ENCODE measurements at regions not wholly inside any gene's neighbourhood (a gene's known extent, or its start where the extent isn't known, plus 50 kb on each side); places are given as distances from the start of the nearest gene placed in this dataset.
"Not testable (repeated sequence)": the region's sequence is repeated elsewhere in the genome, so short reads cannot be mapped to it uniquely, and the experiment has no call there.

- H3K36me3 ChIP-seq (ENCODE audit: control insufficient read depth in 1 of 2, insufficient read depth in 2 of 2, low read length in 2 of 2) = no peaks in the 10 kb centered on the region
- no peak overlapping the region for H3K27ac ChIP-seq (ENCODE audit: low read length)
- H3K4me3 ChIP-seq (ENCODE audit: low read depth in 1 of 2, low read length in 2 of 2) = no peak overlapping the region
- H3K9me3 ChIP-seq (ENCODE audit: control insufficient read depth in 1 of 2, low read length in 2 of 2) = no peaks in the 10 kb centered on the region
- H3K27me3 ChIP-seq (ENCODE audit: low read depth, low read length) = peaks cover 24% of the 10 kb centered on the region
- H3K4me1 ChIP-seq (ENCODE audit: control insufficient read depth in 1 of 2, insufficient read depth in 2 of 2, low read length in 2 of 2) = no peaks in the 10 kb centered on the region
Measured at GRCh38 chr22:49674479-49675050, 153.1 kb downstream of the BRD1 start.

GRCh38 chr22:49673048-49673447, 154.6 kb downstream of the BRD1 start:
- no peaks in the 10 kb centered on the region for H3K4me1 ChIP-seq (ENCODE audit: control insufficient read depth in 1 of 2, insufficient read depth in 2 of 2, low read length in 2 of 2)
- H3K4me3 ChIP-seq (ENCODE audit: low read depth in 1 of 2, low read length in 2 of 2) = no peak overlapping the region
- H3K27ac ChIP-seq (ENCODE audit: low read length) = no peak overlapping the region
- H3K36me3 ChIP-seq (ENCODE audit: control insufficient read depth in 1 of 2, insufficient read depth in 2 of 2, low read length in 2 of 2) = no peaks in the 10 kb centered on the region
- peaks cover 24% of the 10 kb centered on the region for H3K27me3 ChIP-seq (ENCODE audit: low read depth, low read length)
- H3K9me3 ChIP-seq (ENCODE audit: control insufficient read depth in 1 of 2, low read length in 2 of 2) = peaks cover 0 to 2% of the 10 kb centered on the region in 2 donors

DNA sequence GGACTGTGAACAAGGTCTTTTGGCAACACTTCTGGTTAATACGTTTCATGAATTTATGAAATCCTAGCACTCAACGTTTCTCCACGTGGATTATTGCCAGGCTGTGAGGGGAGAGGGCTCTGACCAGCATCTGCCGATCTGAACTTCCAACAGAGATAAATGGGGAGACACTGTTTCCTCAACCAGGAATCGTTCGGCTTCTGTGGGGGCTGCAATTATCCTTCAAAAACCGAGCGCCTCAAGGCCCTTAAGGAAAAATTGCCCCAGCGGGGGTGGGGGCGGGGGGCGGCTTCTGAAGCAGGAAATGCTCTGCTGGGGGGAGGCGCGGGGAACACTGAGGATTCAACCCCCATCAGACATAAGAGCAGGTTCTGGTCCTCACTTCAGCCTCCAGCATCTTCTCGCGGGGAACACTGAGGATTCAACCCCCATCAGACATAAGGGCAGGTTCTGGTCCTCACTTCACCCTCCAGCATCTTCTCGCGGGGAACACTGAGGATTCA, 155.6 kb downstream of the BRD1 start:
- Histone ChIP-seq H3K4me3 (ENCODE audit: low read depth in 1 of 2, low read length in 2 of 2) (no peak overlapping the region), H3K27me3 (ENCODE audit: low read depth, low read length) (peaks cover 22% of the 10 kb centered on the region), H3K27ac (ENCODE audit: low read length) (no peak overlapping the region), H3K36me3 (ENCODE audit: control insufficient read depth in 1 of 2, insufficient read depth in 2 of 2, low read length in 2 of 2) (no peaks in the 10 kb centered on the region), H3K9me3 (ENCODE audit: control insufficient read depth in 1 of 2, low read length in 2 of 2) (peaks cover 0 to 2% of the 10 kb centered on the region in 2 donors), H3K4me1 (ENCODE audit: control insufficient read depth in 1 of 2, insufficient read depth in 2 of 2, low read length in 2 of 2) (no peaks in the 10 kb centered on the region)

DNA sequence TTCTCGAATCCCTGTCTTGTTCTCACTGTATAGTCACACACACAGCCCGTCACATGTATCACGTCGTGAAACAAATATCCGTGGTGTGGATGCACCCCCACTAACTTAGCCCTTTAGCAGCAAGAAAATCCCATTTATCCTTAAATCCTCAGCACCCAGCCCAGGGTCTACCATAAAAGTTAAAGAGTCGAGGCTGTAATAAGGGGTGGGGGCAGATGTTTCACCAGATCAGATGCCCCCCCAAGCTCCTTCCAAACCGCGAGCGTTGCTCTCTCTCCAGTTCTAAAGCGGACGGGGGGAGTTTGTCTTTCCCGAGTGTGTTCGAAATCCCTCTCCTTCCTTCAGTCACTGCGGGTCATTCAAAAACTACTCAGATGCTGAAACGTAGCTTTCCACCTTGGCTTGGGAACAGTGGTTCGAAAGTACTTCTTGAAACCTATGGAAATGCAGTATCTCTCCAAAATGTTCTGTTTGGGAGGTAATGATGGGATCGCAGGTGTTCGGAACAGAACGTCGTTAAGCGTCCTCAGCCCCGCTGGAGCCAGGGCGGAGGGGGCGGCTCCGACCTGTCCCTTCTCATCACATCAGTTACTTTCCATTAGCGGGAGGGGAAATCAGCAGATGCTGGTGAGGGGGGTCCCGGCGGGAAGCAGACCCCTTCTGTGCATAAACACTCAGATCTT, 156.2 kb downstream of the BRD1 start:
- Histone ChIP-seq H3K36me3 (ENCODE audit: control insufficient read depth in 1 of 2, insufficient read depth in 2 of 2, low read length in 2 of 2) (no peaks in the 10 kb centered on the region), H3K27ac (ENCODE audit: low read length) (no peak overlapping the region), H3K4me3 (ENCODE audit: low read depth in 1 of 2, low read length in 2 of 2) (no peak overlapping the region), H3K27me3 (ENCODE audit: low read depth, low read length) (peaks cover 20% of the 10 kb centered on the region), H3K9me3 (ENCODE audit: control insufficient read depth in 1 of 2, low read length in 2 of 2) (peaks cover 0 to 2% of the 10 kb centered on the region in 2 donors), H3K4me1 (ENCODE audit: control insufficient read depth in 1 of 2, insufficient read depth in 2 of 2, low read length in 2 of 2) (no peaks in the 10 kb centered on the region)

GRCh38 chr22:49670456-49671330, 157.0 kb downstream of the BRD1 start:
- Histone ChIP-seq H3K27me3 (ENCODE audit: low read depth, low read length) (peaks cover 20% of the 10 kb centered on the region), H3K4me3 (ENCODE audit: low read depth in 1 of 2, low read length in 2 of 2) (peak overlapping the region in 1 of 2 donors; percentile 36)

GRCh38 chr22:49669969-49670455, 157.7 kb downstream of the BRD1 start:
- H3K4me3 ChIP-seq (ENCODE audit: low read depth in 1 of 2, low read length in 2 of 2); H3K27ac ChIP-seq (ENCODE audit: low read length); H3K4me1 ChIP-seq (ENCODE audit: control insufficient read depth in 1 of 2, insufficient read depth in 2 of 2, low read length in 2 of 2); H3K9me3 ChIP-seq (ENCODE audit: control insufficient read depth in 1 of 2, low read length in 2 of 2); H3K36me3 ChIP-seq (ENCODE audit: control insufficient read depth in 1 of 2, insufficient read depth in 2 of 2, low read length in 2 of 2): not testable (repeated sequence)
- H3K27me3 ChIP-seq (ENCODE audit: low read depth, low read length) = peaks cover 20% of the 10 kb centered on the region

More at GRCh38 chr22:49670456-49671330, 157.0 kb downstream of the BRD1 start:
- H3K27ac ChIP-seq (ENCODE audit: low read length) = no peak overlapping the region
- H3K9me3 ChIP-seq (ENCODE audit: control insufficient read depth in 1 of 2, low read length in 2 of 2) = peaks cover 0 to 2% of the 10 kb centered on the region in 2 donors
- H3K4me1 ChIP-seq (ENCODE audit: control insufficient read depth in 1 of 2, insufficient read depth in 2 of 2, low read length in 2 of 2) = no peaks in the 10 kb centered on the region
- H3K36me3 ChIP-seq (ENCODE audit: control insufficient read depth in 1 of 2, insufficient read depth in 2 of 2, low read length in 2 of 2) = no peaks in the 10 kb centered on the region

- not testable (repeated sequence) for H3K4me1 ChIP-seq (ENCODE audit: control insufficient read depth in 1 of 2, insufficient read depth in 2 of 2, low read length in 2 of 2); H3K36me3 ChIP-seq (ENCODE audit: control insufficient read depth in 1 of 2, insufficient read depth in 2 of 2, low read length in 2 of 2); H3K9me3 ChIP-seq (ENCODE audit: control insufficient read depth in 1 of 2, low read length in 2 of 2); H3K27ac ChIP-seq (ENCODE audit: low read length); H3K4me3 ChIP-seq (ENCODE audit: low read depth in 1 of 2, low read length in 2 of 2)
- H3K27me3 ChIP-seq (ENCODE audit: low read depth, low read length) = peaks cover 20% of the 10 kb centered on the region
Measured at GRCh38 chr22:49669427-49669968, 158.2 kb downstream of the BRD1 start.

DNA sequence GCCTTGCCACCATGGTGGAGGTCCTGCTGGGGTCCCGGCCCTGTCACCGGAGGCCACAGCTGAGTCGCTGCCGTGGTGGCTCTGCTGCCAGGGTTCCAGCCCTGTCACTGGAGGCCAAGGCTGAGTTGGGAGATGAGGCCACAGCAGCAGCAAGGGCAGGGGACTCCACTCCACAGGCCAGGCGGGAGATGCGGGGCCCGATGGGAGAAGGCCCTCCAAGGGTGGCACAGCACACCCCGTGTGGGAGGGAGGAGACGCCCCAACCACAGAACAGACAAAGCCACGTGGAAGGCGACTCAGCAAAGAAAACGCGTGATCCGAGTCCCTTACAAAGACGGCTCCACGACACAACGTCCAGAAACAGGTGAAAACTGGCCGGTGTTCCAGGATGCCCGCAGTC, 159.3 kb downstream of the BRD1 start:
- no peaks in the 10 kb centered on the region for H3K4me1 ChIP-seq (ENCODE audit: control insufficient read depth in 1 of 2, insufficient read depth in 2 of 2, low read length in 2 of 2)
- H3K27ac ChIP-seq (ENCODE audit: low read length) = no peak overlapping the region
- no peak overlapping the region for H3K4me3 ChIP-seq (ENCODE audit: low read depth in 1 of 2, low read length in 2 of 2)
- H3K9me3 ChIP-seq (ENCODE audit: control insufficient read depth in 1 of 2, low read length in 2 of 2) = peaks cover 0 to 2% of the 10 kb centered on the region in 2 donors
- H3K27me3 ChIP-seq (ENCODE audit: low read depth, low read length) = peaks cover 20% of the 10 kb centered on the region
- H3K36me3 ChIP-seq (ENCODE audit: control insufficient read depth in 1 of 2, insufficient read depth in 2 of 2, low read length in 2 of 2) = no peaks in the 10 kb centered on the region

DNA sequence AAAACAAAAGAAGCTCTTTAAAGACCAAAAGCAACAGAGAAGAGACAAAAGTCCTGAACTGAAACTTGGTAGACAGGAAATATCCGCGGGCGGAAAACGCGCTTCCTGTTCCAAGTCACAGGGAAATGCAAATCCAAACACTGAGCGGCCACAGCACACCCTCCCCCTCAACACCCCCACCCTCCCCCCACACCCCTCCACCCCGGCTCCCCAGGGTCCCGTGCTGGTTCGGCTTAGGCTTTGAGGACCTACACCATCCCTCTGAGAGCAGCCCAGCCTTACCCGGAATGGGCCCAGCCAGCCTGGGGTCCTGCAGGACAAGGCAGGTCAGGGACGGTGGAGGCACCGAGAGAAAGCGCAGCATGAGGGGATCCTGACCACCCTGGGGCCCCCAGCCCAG, 160.4 kb downstream of the BRD1 start:
- H3K27me3 ChIP-seq (ENCODE audit: low read depth, low read length) = peaks cover 16% of the 10 kb centered on the region
- H3K36me3 ChIP-seq (ENCODE audit: control insufficient read depth in 1 of 2, insufficient read depth in 2 of 2, low read length in 2 of 2) = no peaks in the 10 kb centered on the region
- H3K4me3 ChIP-seq (ENCODE audit: low read depth in 1 of 2, low read length in 2 of 2) = no peak overlapping the region
- peaks cover 0 to 2% of the 10 kb centered on the region in 2 donors for H3K9me3 ChIP-seq (ENCODE audit: control insufficient read depth in 1 of 2, low read length in 2 of 2)
- H3K27ac ChIP-seq (ENCODE audit: low read length) = no peak overlapping the region
- H3K4me1 ChIP-seq (ENCODE audit: control insufficient read depth in 1 of 2, insufficient read depth in 2 of 2, low read length in 2 of 2) = no peaks in the 10 kb centered on the region

DNA sequence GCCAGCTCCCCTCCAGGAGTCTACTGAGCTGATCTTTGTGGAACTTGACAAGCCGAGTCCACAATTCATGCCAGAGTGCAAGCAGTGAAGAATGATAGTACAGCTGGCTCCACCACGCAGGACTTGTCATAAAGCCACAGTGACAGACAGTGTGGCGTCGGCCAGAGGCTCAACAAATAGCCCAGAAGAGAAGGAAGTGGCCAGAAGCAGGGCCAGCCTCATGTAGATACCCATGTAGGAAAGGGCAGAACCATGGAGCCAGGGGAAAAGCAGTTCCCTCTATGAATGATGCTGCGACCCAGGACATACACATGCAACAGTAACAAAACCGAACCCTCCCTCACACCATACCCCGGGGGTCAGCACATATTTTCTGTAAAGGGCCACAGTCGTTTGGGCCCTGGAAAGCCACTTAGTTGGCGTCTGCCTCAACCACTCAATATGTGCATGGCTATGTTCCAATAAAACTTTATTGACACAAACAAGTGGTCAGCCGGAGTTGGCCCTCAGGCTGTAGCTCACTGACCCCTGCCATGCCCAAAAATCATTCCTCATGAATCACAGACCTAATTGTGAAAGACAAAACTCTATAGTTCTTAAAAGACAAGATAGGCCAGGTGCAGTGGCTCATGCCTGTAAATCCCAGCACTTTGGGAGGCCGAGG, 161.4 kb downstream of the BRD1 start:
- no peak overlapping the region for H3K4me3 ChIP-seq (ENCODE audit: low read depth in 1 of 2, low read length in 2 of 2)
- no peaks in the 10 kb centered on the region for H3K4me1 ChIP-seq (ENCODE audit: control insufficient read depth in 1 of 2, insufficient read depth in 2 of 2, low read length in 2 of 2)
- no peak overlapping the region for H3K27ac ChIP-seq (ENCODE audit: low read length)
- no peaks in the 10 kb centered on the region for H3K36me3 ChIP-seq (ENCODE audit: control insufficient read depth in 1 of 2, insufficient read depth in 2 of 2, low read length in 2 of 2)
- H3K27me3 ChIP-seq (ENCODE audit: low read depth, low read length) = peaks cover 8% of the 10 kb centered on the region
- H3K9me3 ChIP-seq (ENCODE audit: control insufficient read depth in 1 of 2, low read length in 2 of 2) = peaks cover 0 to 2% of the 10 kb centered on the region in 2 donors

Data from muscle layer of duodenum (tissue), 2 donors.